ENCODE measurements at regions not wholly inside any gene's neighbourhood (a gene's known extent, or its start where the extent isn't known, plus 50 kb on each side); places are given as distances from the start of the nearest gene placed in this dataset.

- no peak for DNase-seq (ENCODE audit: low read depth in 2 of 2)
These were observed 198.9 kb upstream of the MDGA2 start for GRCh38 chr14:47874350-47874749.

- no peak for DNase-seq (ENCODE audit: low read depth in 2 of 2)
These were observed 197.2 kb upstream of the MDGA2 start for GRCh38 chr14:47872588-47872987.

- no peak for DNase-seq (ENCODE audit: low read depth in 2 of 2)
These were observed 188.0 kb upstream of the MDGA2 start for GRCh38 chr14:47863441-47863840.

GRCh38 chr14:47857646-47858045, 182.2 kb upstream of the MDGA2 start:
- no peak for DNase-seq (ENCODE audit: low read depth in 2 of 2)

- DNase-seq (ENCODE audit: low read depth in 2 of 2): no peak
These were observed 176.9 kb upstream of the MDGA2 start for GRCh38 chr14:47852278-47852677.

- no peak for DNase-seq (ENCODE audit: low read depth in 2 of 2)
These were observed 170.6 kb upstream of the MDGA2 start for GRCh38 chr14:47846008-47846407.

GRCh38 chr14:47843236-47843635, 167.8 kb upstream of the MDGA2 start:
- no peak for DNase-seq (ENCODE audit: low read depth in 2 of 2)

- DNase-seq (ENCODE audit: low read depth in 2 of 2): no peak
These were observed 157.6 kb upstream of the MDGA2 start for GRCh38 chr14:47833011-47833410.

- no peak for DNase-seq (ENCODE audit: low read depth in 2 of 2)
These were observed 151.4 kb upstream of the MDGA2 start for GRCh38 chr14:47826809-47827208.

GRCh38 chr14:47822326-47822725, 146.9 kb upstream of the MDGA2 start:
- DNase-seq (ENCODE audit: low read depth in 2 of 2): no peak

GRCh38 chr14:47821135-47821534, 145.7 kb upstream of the MDGA2 start:
- DNase-seq (ENCODE audit: low read depth in 2 of 2): no peak

- DNase-seq (ENCODE audit: low read depth in 2 of 2): no peak
These were observed 115.1 kb upstream of the MDGA2 start for GRCh38 chr14:47790477-47790876.

- DNase-seq (ENCODE audit: low read depth in 2 of 2): no peak
These were observed 109.7 kb upstream of the MDGA2 start for GRCh38 chr14:47785058-47785457.

GRCh38 chr14:47778631-47779030, 103.2 kb upstream of the MDGA2 start:
- no peak for DNase-seq (ENCODE audit: low read depth in 2 of 2)

- DNase-seq (ENCODE audit: low read depth in 2 of 2): no peak
These were observed 97.2 kb upstream of the MDGA2 start for GRCh38 chr14:47772652-47773051.

- no peak for DNase-seq (ENCODE audit: low read depth in 2 of 2)
These were observed 87.9 kb upstream of the MDGA2 start for GRCh38 chr14:47763188-47763854.

GRCh38 chr14:47746986-47747385, 71.6 kb upstream of the MDGA2 start:
- no peak for DNase-seq (ENCODE audit: low read depth in 2 of 2)

GRCh38 chr14:47744155-47744554, 68.8 kb upstream of the MDGA2 start:
- no peak for DNase-seq (ENCODE audit: low read depth in 2 of 2)

GRCh38 chr14:47739541-47739940, 64.1 kb upstream of the MDGA2 start:
- no peak for DNase-seq (ENCODE audit: low read depth in 2 of 2)

GRCh38 chr14:47730296-47730695, 54.9 kb upstream of the MDGA2 start:
- no peak for DNase-seq (ENCODE audit: low read depth in 2 of 2)

Measured in lung microvascular endothelial cell (primary cell).